Keratinocyte (primary cell): ENCODE measurements at regions not wholly inside any gene's neighbourhood (a gene's known extent, or its start where the extent isn't known, plus 50 kb on each side); places are given as distances from the start of the nearest gene placed in this dataset.

ENCODE experiments used
- DNase-seq: peaks from one replicate; pipeline ENCODE4 v3.0.0-alpha.2; 2011; ENCODE audit warnings: low read depth, missing footprints, low spot score
- FAIRE-seq: peaks from 2 replicates; lab custom pipeline; 2011; peaks lifted over from hg19 to GRCh38; lab: Jason Lieb, UNC
- H2AFZ ChIP-seq: 2 replicates; pipeline ENCODE4 v1.6.0; 2012; ENCODE audit warnings: low read length, control low read depth, inconsistent platforms; ENCODE audit not compliant: control insufficient read depth
- H3K27ac ChIP-seq: 2 replicates; pipeline ENCODE4 v1.5.1; 2011; ENCODE audit warnings: low read length; ENCODE audit not compliant: control insufficient read depth, insufficient read depth
- H3K27me3 ChIP-seq: 3 replicates; pipeline ENCODE4 v1.6.0; 2011; ENCODE audit warnings: low read length; ENCODE audit not compliant: control insufficient read depth, insufficient read depth; ENCODE audit errors: extremely low read depth
- H3K36me3 ChIP-seq, 2 experiments: 2 replicates in 1 of 2; 3 replicates in 1 of 2; pipeline ENCODE4 v1.5.1; 2011; ENCODE audit warnings: low read length in 2 of 2, mild to moderate bottlenecking in 1 of 2; ENCODE audit not compliant: control insufficient read depth in 2 of 2, insufficient read depth in 2 of 2; ENCODE audit errors: extremely low read depth in 1 of 2
- H3K4me1 ChIP-seq: 3 replicates; pipeline ENCODE4 v1.5.1; 2011; ENCODE audit warnings: low read length; ENCODE audit not compliant: control insufficient read depth, insufficient read depth; ENCODE audit errors: extremely low read depth
- H3K4me2 ChIP-seq: 3 replicates; pipeline ENCODE4 v1.6.0; 2011; ENCODE audit warnings: low read depth, low read length; ENCODE audit not compliant: control insufficient read depth, insufficient read depth; ENCODE audit errors: extremely low read depth
- H3K4me3 ChIP-seq, 3 experiments: fragments of 200-600 bp in 1 of 3; sonication (generic) in 1 of 3; 2 replicates in 2 of 3; 3 replicates in 1 of 3; pipeline ENCODE4 v1.5.1; 2011 to 2016; ENCODE audit warnings: low read length in 3 of 3, mild to moderate bottlenecking in 3 of 3, control low read depth in 2 of 3, inconsistent platforms in 1 of 3, low read depth in 1 of 3, mixed read lengths in 1 of 3, mixed run types in 1 of 3, moderate library complexity in 1 of 3; ENCODE audit not compliant: control insufficient read depth in 2 of 3, insufficient read depth in 2 of 3; ENCODE audit errors: extremely low read depth in 1 of 3
- H3K79me2 ChIP-seq: 2 replicates; pipeline ENCODE4 v1.6.0; 2012; ENCODE audit warnings: low read length; ENCODE audit not compliant: control insufficient read depth, insufficient read depth
- H3K9ac ChIP-seq: 3 replicates; pipeline ENCODE4 v1.6.0; 2011; ENCODE audit warnings: low read length; ENCODE audit not compliant: control insufficient read depth, insufficient read depth; ENCODE audit errors: extremely low read depth
- H3K9me1 ChIP-seq: 3 replicates; pipeline ENCODE4 v1.6.0; 2011; ENCODE audit warnings: low read length; ENCODE audit not compliant: control insufficient read depth, insufficient read depth; ENCODE audit errors: extremely low read depth
- H3K9me3 ChIP-seq: 2 replicates; pipeline ENCODE4 v1.5.1; 2012; ENCODE audit warnings: low read depth, low read length; ENCODE audit not compliant: control insufficient read depth
- H4K20me1 ChIP-seq: 3 replicates; pipeline ENCODE4 v1.6.0; 2011; ENCODE audit warnings: low read length; ENCODE audit not compliant: control insufficient read depth, insufficient read depth; ENCODE audit errors: extremely low read depth
- EZH2 ChIP-seq: IDR thresholded peaks from one replicate; pipeline ENCODE4 v1.6.1; 2012; ENCODE audit warnings: inconsistent platforms, mild to moderate bottlenecking, low read length, moderate library complexity
- dilution Hi-C: fragments of 300-500 bp; cut with MboI; formaldehyde crosslinking; loops from one replicate; pipeline ENCODE4 v1.7.0; 2020; ENCODE audit warnings: low sequenced_read_pairs; ENCODE audit not compliant: extremely low pct_ligation_motif_present
- TF ChIP-seq, protein P1 (sequence below), 3 experiments: IDR thresholded peaks in 1 of 3; conservative IDR thresholded peaks in 1 of 3; optimal IDR thresholded peaks in 1 of 3; 2 replicates in 2 of 3; 3 replicates in 1 of 3; pipeline versions ENCODE3 to v1.5.1; 2011; ENCODE audit warnings: low read length in 3 of 3, mild to moderate bottlenecking in 3 of 3, moderate library complexity in 2 of 3, control low read depth in 1 of 3, inconsistent platforms in 1 of 3; ENCODE audit not compliant: insufficient read depth in 2 of 3; ENCODE audit errors: extremely low read depth in 1 of 3

DNA sequence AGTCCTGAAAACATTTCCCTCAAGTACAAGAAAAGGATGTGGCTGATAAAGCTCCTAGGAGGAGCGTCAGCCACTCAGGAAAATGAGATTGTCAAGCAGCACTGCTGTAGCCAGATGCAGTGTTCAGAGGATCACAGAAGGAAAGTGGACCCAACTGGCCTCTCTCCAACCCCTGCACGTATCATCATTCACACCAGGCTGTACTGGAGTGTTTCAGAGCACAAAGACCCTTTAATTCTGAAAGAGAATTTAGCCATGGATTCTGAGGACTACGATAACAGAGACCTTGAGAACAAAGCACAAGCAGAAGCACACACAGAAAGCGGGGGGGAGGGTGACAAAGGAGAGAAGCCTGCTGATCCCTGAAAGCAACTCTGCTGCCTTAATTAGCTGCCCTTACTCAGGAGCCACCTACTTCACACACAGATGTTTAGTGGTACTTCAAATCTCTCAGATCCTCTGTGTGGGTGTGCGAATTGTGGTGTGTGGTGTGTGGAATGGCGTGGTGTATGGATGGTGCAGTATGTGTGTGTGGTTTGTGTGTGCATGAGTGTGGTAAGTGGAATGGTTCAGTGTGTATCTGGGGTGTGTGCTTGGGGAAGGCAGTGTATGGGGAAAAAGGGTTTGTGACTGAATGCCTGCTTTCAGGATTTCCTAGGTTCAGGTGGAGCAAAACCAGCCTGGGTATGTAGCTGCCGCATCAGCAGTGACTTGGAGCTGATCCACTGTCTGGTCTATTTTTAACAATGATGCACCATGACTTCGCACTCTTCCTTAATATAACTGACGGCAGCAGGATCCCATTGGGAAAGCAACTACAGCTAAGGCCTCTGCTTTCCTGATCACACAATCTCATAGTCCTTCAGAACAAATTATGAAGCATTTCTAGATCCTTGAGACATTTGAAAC, 192.5 kb downstream of the RSL24D1 start:
- DNase-seq (no peak), FAIRE-seq (no peak)
- H3K9me1 ChIP-seq = no peaks in the 10 kb centered on the region
- no peaks in the 10 kb centered on the region for H4K20me1 ChIP-seq
- dilution Hi-C loops = no loop called here
- H3K79me2 ChIP-seq = no peaks in the 10 kb centered on the region
- H3K4me3 ChIP-seq = no peak overlapping the region
- no peaks in the 10 kb centered on the region for H3K27me3 ChIP-seq
- H3K36me3 ChIP-seq = no peaks in the 10 kb centered on the region
- H3K4me1 ChIP-seq = no peaks in the 10 kb centered on the region
- no peaks in the 10 kb centered on the region for H3K9me3 ChIP-seq
- TF ChIP-seq EZH2 = no peak
- TF ChIP-seq, protein P1, sequence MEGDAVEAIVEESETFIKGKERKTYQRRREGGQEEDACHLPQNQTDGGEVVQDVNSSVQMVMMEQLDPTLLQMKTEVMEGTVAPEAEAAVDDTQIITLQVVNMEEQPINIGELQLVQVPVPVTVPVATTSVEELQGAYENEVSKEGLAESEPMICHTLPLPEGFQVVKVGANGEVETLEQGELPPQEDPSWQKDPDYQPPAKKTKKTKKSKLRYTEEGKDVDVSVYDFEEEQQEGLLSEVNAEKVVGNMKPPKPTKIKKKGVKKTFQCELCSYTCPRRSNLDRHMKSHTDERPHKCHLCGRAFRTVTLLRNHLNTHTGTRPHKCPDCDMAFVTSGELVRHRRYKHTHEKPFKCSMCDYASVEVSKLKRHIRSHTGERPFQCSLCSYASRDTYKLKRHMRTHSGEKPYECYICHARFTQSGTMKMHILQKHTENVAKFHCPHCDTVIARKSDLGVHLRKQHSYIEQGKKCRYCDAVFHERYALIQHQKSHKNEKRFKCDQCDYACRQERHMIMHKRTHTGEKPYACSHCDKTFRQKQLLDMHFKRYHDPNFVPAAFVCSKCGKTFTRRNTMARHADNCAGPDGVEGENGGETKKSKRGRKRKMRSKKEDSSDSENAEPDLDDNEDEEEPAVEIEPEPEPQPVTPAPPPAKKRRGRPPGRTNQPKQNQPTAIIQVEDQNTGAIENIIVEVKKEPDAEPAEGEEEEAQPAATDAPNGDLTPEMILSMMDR (optimal IDR thresholded peaks at IDR 0.05 in 1 of 3, IDR thresholded peaks at IDR 0.05 in 1 of 3, conservative IDR thresholded peaks at IDR 0.05 in 1 of 3; ENCODE audit: extremely low read depth in 1 of 3, insufficient read depth in 2 of 3, low read length in 3 of 3) = no peak
- H3K9ac ChIP-seq = no peak overlapping the region
- no peak overlapping the region for H3K4me2 ChIP-seq
- H3K27ac ChIP-seq = no peak overlapping the region
- no peak overlapping the region for H2AFZ ChIP-seq

DNA sequence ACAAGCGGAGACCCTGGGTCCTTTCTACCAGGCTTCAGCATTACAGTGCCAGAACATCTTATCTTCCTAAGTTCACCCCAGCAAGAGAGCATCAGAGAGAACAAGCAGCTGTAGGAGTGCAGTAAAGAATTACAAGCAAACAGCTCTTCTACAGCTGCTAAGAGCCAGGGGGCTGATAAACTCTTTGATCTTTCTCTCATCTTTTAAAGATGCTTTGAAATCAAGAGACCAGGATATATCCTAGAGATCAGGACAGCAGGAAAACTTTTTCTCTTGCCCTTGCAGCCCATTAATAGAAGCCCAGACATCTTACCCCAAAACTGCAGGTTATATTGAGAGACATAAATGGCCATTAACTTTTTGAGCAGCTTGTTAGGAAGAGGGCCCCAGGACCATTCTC, 198.1 kb downstream of the RSL24D1 start:
- DNase-seq = no peak
- dilution Hi-C loops = no loop called here

More for the DNA sequence above, 198.1 kb downstream of the RSL24D1 start:
- Histone ChIP-seq H3K4me2 (no peak overlapping the region), H3K27ac (no peak overlapping the region), H3K27me3 (no peaks in the 10 kb centered on the region), H3K79me2 (no peaks in the 10 kb centered on the region), H3K9me3 (no peaks in the 10 kb centered on the region), H4K20me1 (no peaks in the 10 kb centered on the region), H3K9me1 (no peaks in the 10 kb centered on the region), H3K4me1 (no peaks in the 10 kb centered on the region), H2AFZ (no peak overlapping the region), H3K36me3 (no peaks in the 10 kb centered on the region), H3K9ac (no peak overlapping the region), H3K4me3 (no peak overlapping the region)
- TF ChIP-seq, protein P1 (optimal IDR thresholded peaks at IDR 0.05 in 1 of 3, IDR thresholded peaks at IDR 0.05 in 1 of 3, conservative IDR thresholded peaks at IDR 0.05 in 1 of 3; ENCODE audit: extremely low read depth in 1 of 3, insufficient read depth in 2 of 3, low read length in 3 of 3) = no peak
- TF ChIP-seq EZH2 = no peak
- FAIRE-seq = no peak
